Fibroblast of skin of scalp (primary cell): ENCODE measurements at regions not wholly inside any gene's neighbourhood (a gene's known extent, or its start where the extent isn't known, plus 50 kb on each side); places are given as distances from the start of the nearest gene placed in this dataset.
"Not testable (repeated sequence)": the region's sequence is repeated elsewhere in the genome, so short reads cannot be mapped to it uniquely, and the experiment has no call there.

ENCODE experiments used
- DNase-seq: peaks from one replicate; pipeline ENCODE4 v3.0.0-alpha.2; 2013

DNA sequence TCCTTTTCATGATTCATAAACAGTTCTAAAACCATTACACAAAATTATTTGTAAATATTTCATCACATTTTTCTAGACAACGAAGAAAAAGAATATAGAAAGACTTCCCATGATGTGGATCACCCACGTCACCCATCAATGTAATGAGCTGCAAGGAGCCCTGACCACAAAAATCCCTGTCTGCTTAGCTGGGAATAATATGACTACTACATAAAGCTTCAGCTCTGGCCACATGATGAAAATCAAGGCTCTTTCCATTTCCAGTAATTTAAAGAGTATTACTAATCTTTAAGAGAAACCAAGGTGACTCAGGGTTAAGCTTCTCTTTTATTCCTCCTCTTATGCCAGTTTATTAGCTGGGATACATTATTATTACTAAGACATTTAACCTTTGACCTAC is 180.8 kb upstream of the CACNA2D1 start:
- peak; percentile 93 for DNase-seq

DNA sequence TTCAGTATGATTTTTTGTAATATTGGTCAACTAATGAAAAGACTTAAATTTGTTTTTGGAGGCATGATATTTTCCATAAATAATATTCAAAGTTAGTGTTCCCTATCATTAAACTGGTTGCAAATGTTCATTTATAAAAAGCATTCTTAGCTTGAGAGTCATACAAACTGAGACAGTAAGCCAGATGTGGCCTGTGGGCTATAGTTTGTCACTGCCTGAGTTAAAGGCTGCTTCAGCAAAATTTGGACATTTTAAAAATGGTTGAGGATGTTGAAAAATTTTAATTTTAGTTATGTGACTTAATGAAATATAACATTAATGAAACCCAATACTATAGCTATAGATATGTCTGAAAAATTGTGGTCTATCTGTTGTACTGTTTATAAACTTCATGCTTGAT is 180.2 kb upstream of the CACNA2D1 start:
- DNase-seq = peak; percentile 57

- DNase-seq = no peak
Observed at GRCh38 chr7:82617156-82617555, 173.6 kb upstream of the CACNA2D1 start.

DNA sequence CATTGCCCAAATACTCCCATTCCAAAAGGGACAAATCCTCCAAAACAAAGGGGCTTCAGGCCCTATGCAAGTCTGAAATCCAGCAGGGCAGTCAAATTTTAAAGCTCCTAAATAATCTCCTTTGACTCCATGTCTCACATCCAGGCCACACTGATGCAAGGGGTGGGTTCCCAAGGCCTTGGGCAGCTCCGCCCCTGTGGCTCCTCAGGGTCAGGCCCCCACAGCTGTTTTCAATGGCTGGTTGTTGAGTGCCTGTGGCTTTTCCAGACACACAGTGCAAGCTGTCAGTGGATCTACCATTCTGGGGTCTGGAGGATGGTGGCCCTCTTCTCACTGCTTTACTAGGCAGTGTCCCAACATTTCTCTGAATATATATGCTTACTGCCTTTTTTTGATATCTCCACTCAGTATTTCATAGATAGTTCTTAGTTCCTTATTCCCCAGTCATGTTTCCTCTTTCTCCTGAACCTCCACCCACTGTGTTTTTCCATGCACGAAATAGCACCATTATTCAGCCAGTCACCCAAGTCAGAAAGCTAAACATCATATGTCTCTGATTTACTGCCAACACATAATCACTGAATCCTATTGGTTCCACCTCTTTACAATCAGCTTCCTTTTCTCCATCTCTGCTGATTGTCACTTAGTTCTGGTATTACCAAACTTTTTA is 172.6 kb upstream of the CACNA2D1 start:
- DNase-seq = no peak

DNA sequence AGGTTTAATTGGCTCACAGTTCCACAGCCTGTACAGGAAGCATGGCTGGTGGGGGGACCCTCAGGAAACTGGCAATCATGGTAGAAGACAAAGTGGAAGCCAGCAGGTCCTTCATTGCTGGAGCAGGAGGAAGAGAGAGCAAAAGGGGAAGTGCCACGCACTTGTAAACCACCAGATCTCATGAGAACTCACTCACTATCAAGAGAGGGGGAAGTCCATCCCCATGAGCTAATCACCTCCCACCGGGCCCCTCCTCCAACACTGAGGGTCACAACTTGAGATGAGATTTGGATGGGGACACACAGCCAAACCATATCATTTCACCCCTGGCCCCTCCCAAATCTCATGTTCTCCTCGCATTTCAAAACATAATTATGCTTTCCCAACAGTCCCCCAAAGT is 171.9 kb upstream of the CACNA2D1 start:
- DNase-seq = no peak

DNA sequence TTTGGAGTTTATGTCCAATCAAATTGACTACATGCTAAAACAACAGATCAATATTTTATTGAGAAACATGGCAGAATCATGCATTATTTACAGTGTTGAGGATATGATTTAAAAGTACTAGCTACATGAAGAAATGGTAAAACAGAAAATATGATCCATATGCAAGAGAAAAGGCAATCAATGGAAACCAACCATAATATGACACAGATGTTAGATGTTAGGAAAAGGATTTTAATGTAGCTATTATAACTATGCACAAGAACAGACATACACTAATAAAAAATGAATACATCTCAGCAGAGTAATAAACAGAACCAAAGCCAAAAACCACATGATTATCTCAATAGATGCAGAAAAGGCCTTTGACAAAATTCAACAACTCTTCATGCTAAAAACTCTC is 166.2 kb upstream of the CACNA2D1 start:
- peak; percentile 15 for DNase-seq

DNA sequence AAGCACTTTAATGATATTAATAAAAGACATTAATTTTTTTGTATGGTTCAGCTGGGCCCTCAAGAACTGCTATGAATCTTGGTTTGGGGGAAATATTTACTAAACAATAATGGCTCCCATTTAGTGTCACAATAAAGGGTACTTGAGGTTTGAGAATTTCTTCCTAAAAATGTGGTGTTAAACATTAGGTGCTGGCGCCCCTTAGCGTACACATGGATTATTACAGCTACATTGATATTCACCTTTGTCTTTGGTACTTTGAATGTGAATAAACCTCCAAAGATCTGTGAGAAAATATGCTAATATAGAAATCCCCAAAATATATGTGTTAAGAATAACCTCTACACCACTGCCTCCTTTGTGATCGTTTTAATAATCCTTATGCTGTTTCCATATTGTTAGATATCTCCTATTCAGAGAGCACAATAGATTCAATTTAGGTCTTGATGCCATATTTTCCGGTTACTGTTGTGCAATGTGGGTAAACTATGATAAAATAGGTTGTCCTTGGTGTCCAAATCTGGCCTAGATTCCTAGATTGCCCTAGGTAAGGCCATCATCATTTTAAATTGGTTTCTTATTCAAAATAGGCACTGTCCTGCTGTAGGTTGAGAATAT is 161.8 kb upstream of the CACNA2D1 start:
- DNase-seq = peak; percentile 42

DNA sequence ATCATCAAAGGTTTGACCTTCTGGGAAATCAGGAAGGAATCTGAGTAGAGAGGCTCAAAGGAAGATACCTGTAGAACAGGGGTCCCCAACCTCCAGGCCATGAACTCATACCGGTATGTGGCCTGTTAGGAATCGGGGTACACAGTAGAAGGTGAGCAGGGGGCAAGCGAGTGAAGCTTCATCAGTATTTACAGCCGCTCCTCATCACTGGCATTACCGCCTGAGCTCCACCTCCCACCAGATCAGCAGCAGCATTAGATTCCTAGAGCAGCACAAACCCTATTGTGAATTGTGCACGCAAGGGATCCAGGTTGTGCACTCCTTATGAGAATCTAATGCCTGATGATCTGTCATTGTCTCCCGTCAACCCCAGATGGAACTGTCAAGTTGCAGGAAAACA is 158.5 kb upstream of the CACNA2D1 start:
- DNase-seq = no peak

DNA sequence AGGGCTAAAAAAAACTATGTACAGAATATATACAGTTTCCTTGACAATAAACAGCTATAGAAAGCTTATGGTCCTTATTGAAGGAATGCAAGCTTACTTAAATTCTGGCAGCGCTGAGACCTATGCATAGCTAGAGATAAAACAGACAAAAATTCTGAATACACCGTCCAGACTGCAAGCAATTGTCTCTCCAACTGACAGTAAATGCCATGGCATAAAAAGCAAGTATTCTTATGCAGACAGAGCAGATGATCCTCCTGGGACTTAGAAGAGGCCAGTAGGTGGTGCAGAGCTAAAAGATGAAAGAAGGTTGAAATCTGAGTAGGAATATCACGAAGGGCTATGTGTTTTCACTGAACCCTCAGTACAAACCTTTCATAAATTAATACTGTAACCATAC is 157.0 kb upstream of the CACNA2D1 start:
- DNase-seq = no peak

GRCh38 chr7:82599895-82600294 is 156.3 kb upstream of the CACNA2D1 start:
- DNase-seq = no peak

DNA sequence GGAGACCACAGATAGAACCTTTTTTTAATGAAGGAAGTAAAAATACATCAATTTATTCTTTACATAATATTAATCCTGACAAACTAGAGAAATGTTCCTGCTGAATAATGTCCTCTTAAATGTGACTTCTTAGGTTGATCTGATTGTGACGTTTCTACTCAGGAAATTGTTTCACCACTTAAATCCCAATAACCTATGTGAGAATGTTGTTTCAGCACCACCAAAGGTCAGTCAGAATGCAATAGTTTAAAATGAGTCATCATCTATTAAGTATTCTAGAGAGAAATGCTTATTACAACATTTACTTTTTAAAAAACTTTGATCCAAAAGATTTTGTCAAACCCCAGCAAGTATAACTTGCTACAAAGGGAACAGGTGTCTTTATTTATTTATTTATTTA is 155.4 kb upstream of the CACNA2D1 start:
- DNase-seq = peak; percentile 46

GRCh38 chr7:82595795-82596194 is 152.2 kb upstream of the CACNA2D1 start:
- not testable (repeated sequence) for DNase-seq

- peak; percentile 4 for DNase-seq
Observed at GRCh38 chr7:82595176-82595575, 151.6 kb upstream of the CACNA2D1 start.

GRCh38 chr7:82594665-82595064 is 151.1 kb upstream of the CACNA2D1 start:
- DNase-seq = no peak

DNA sequence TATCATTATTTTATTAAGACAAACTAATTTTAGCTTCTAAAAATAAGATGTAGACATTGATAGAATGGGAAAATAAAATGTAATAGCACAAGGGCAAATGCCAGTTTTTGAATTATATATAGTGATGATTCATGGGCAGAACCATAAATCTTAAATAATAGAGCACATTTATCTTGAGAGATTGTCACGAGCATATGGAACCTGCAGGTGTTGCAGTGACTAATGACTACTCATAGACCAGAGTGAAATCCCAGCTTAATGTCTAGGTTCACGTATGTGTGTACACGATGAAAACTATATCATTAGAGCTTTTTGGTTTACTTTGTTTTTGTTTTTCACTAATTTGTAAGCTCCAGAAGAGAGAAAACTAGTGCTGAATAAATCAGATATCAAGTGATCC is 150.2 kb upstream of the CACNA2D1 start:
- no peak for DNase-seq

GRCh38 chr7:82592416-82592815 is 148.8 kb upstream of the CACNA2D1 start:
- DNase-seq = no peak

DNA sequence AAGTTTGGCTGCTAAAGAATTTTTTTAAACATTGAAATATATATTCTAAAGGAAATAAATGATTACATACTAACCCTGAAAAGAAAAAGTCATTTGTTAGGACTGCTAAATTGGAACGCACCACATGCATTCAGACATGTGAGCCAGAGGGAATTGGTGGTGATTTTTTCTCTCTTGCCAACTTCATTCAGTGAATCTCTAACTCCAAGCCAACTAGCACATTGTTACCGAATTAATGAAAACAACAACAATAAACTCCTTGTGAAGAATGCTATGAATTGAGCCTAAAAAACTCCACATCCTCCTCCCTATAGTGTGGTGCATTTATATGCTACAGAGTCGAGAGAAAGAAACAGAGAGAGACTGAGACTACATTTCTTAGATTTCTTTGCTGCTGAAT is 135.5 kb upstream of the CACNA2D1 start:
- DNase-seq = no peak

GRCh38 chr7:82578430-82578829 is 134.9 kb upstream of the CACNA2D1 start:
- peak; percentile 31 for DNase-seq

DNA sequence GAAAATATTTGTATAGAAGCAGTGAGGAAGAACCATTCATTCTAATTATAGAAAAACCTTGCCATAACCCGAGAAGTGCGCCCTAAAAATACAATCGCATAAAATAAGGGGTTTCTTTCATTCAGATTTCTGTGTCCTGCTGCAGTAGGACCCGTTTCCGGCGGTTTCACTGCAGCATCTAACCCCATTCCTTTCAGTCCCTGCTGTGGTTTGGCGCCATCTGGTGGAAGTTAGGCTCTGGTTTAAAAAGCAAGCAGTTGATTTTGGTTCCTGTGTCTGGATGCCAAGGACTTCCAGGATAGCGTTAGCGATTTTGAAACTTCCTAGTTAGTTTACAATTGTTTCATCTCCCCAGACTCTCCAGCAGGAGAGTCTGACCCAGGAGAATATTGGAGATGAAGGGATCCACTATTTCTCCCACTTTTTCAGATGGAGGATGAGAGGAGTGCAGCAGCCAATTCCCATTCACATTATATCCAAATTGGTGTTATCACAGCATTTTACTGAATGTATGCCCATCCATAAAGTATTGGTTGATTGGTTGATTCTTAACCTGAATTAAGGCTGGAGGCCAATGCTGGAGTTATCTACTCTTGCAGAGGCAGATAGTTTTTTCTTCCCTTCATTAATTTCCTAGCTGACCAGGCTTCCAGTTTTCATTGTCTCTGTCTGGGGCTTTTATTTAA is 128.8 kb upstream of the CACNA2D1 start:
- peak; percentile 86 for DNase-seq

DNA sequence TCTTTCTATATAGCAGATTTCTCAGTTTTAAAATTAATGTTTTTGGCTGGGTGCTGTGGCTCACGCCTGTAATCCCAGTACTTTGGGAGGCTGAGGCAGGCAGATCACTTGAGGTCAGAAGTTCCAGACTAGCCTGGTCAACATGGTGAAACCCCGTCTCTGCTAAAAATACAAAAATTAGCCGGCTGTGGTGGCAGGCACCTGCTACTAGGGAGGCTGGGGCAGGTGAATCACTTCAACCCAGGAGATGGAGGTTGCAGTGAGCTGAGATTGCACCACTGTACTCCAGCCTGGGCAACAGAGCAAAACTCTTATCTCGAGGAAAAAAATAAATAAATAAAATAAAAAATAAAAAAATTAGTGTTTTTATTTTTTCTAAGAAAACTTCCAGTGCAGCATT is 127.5 kb upstream of the CACNA2D1 start:
- not testable (repeated sequence) for DNase-seq

DNA sequence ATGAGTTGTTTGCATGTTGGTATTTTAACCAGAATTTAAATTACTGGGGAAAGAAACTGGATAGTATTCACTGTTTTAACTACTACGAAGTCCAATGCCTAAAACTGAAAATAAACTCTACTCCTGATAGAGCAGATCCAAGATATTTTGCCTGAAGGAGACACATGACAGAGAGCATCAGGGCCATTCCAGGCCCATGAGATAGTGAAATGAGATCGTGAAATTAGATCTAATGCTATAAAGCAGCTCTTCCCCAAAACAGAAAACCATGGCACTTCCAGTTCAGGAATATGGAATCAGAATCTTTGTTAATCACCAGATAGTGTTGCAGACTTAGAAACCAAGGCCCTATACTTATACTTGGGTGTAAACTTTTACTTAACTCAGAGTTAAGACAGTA is 124.3 kb upstream of the CACNA2D1 start:
- no peak for DNase-seq

GRCh38 chr7:82567356-82567755 is 123.8 kb upstream of the CACNA2D1 start:
- no peak for DNase-seq

- DNase-seq = no peak
Observed at GRCh38 chr7:82566752-82567151, 123.2 kb upstream of the CACNA2D1 start.
